Stomach (tissue), 8 donors: ENCODE measurements at regions not wholly inside any gene's neighbourhood (a gene's known extent, or its start where the extent isn't known, plus 50 kb on each side); places are given as distances from the start of the nearest gene placed in this dataset.

Experiments
- DNase-seq, 2 donors: peaks; one replicate each; pipeline versions ENCODE4 v3.0.0 to v3.0.0-alpha.2; 2013 to 2019
- H3K27ac ChIP-seq, 5 donors: fragments of 200-600 bp in 4 of 5; sonication (generic) in 4 of 5; one replicate each; pipeline ENCODE4 v1.5.1; 2013 to 2019; ENCODE audit warnings: mild to moderate bottlenecking in 1 of 5, moderate library complexity in 1 of 5
- H3K27me3 ChIP-seq, 3 donors: fragments of 200-600 bp; sonication (generic); one replicate each; pipeline ENCODE4 v1.5.1; 2017 to 2019; ENCODE audit warnings: mixed run types in 1 of 3
- H3K36me3 ChIP-seq, 4 donors: fragments of 200-600 bp; sonication (generic); 1 replicate in 3 of 4; 2 replicates in 1 of 4; pipeline ENCODE4 v1.5.1; 2016 to 2019
- H3K4me1 ChIP-seq, 4 donors: fragments of 200-600 bp; sonication (generic); one replicate each; pipeline ENCODE4 v1.5.1; 2016 to 2019
- H3K4me3 ChIP-seq, 4 donors: fragments of 200-600 bp; sonication (generic) in 3 of 4; one replicate each; pipeline ENCODE4 v1.5.1; 2016 to 2019; ENCODE audit warnings: mild to moderate bottlenecking in 1 of 4
- H3K9me3 ChIP-seq, 4 donors: fragments of 200-600 bp; sonication (generic); one replicate each; pipeline ENCODE4 v1.5.1; 2016 to 2019
- EP300 ChIP-seq: sonication (generic); formaldehyde crosslinking; IDR thresholded peaks from one replicate; pipeline ENCODE4 v1.6.1; 2017; ENCODE audit warnings: antibody characterized with exemption
- POLR2A ChIP-seq, 4 donors: fragments of 450-650 bp; IDR thresholded peaks; one replicate each; pipeline ENCODE4 v1.6.1; 2016; ENCODE audit warnings: antibody characterized with exemption in 4 of 4, control low read depth in 2 of 4, mild to moderate bottlenecking in 1 of 4, moderate library complexity in 1 of 4
- POLR2AphosphoS5 ChIP-seq, 3 donors: sonication (generic); formaldehyde crosslinking; IDR thresholded peaks; one replicate each; pipeline ENCODE4 v1.6.1; 2016; ENCODE audit warnings: antibody characterized with exemption in 3 of 3
- WGBS, 5 donors: extraction: QIAGEN DNeasy Blood & Tissue Kit in 3 of 5; methylation state at CpG; one replicate each; pipeline versions ENCODE4 v1.1.5 to v1.1.7; 2013 to 2018; 5-methylcytosine and 5-hydroxymethylcytosine counted together
- intact Hi-C: fragments of 100-400 bp; cut with DNase I; formaldehyde crosslinking; loops from one replicate; pipeline ENCODE4 v1.15.1; 2023; ENCODE audit warnings: low total_unique reads
- TF ChIP-seq, protein P1 (sequence below), 7 experiments: fragments of 450-650 bp in 4 of 7; fragments of 200-600 bp in 3 of 7; sonication (generic) in 3 of 7; IDR thresholded peaks; one replicate each; pipeline ENCODE4 v1.5.1; 2016 to 2019; ENCODE audit warnings: antibody characterized with exemption in 7 of 7, control low read depth in 2 of 7, mild to moderate bottlenecking in 1 of 7
- donor health status: healthy with polysubstance abuse.
- donor health status: Bipolar disorder and iron deficiency.
- donor health status: healthy.

- H3K36me3 ChIP-seq, result no peaks in the 10 kb centered on the region
- intact Hi-C loops, result no loop called here
- TF ChIP-seq POLR2A (IDR thresholded peaks at IDR 0.05), result no peak
- TF ChIP-seq EP300, result no peak
- no peak for TF ChIP-seq POLR2AphosphoS5 (IDR thresholded peaks at IDR 0.05)
- TF ChIP-seq, protein P1, sequence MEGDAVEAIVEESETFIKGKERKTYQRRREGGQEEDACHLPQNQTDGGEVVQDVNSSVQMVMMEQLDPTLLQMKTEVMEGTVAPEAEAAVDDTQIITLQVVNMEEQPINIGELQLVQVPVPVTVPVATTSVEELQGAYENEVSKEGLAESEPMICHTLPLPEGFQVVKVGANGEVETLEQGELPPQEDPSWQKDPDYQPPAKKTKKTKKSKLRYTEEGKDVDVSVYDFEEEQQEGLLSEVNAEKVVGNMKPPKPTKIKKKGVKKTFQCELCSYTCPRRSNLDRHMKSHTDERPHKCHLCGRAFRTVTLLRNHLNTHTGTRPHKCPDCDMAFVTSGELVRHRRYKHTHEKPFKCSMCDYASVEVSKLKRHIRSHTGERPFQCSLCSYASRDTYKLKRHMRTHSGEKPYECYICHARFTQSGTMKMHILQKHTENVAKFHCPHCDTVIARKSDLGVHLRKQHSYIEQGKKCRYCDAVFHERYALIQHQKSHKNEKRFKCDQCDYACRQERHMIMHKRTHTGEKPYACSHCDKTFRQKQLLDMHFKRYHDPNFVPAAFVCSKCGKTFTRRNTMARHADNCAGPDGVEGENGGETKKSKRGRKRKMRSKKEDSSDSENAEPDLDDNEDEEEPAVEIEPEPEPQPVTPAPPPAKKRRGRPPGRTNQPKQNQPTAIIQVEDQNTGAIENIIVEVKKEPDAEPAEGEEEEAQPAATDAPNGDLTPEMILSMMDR (IDR thresholded peaks at IDR 0.05), result no peak
- no peak overlapping the region for H3K27ac ChIP-seq
- 87 to 94% (median 89%) methylated on average over 3 of the region's 3 CpGs for whole genome bisulfite sequencing, 5 donors
- H3K4me3 ChIP-seq, result no peak overlapping the region
- H3K27me3 ChIP-seq, result no peaks in the 10 kb centered on the region
- DNase-seq, result no peak
- H3K4me1 ChIP-seq, result peaks cover 0 to 19% (median 6%) of the 10 kb centered on the region in 4 donors
- no peaks in the 10 kb centered on the region for H3K9me3 ChIP-seq
These were observed 457.2 kb upstream of the TRIB2 start for GRCh38 chr2:12259493-12259892.

GRCh38 chr2:12261986-12262680 lies 454.6 kb upstream of the TRIB2 start:
- Histone ChIP-seq H3K9me3 (no peaks in the 10 kb centered on the region), H3K4me1 (peaks cover 0 to 17% (median 4%) of the 10 kb centered on the region in 4 donors), H3K27me3 (no peaks in the 10 kb centered on the region), H3K36me3 (no peaks in the 10 kb centered on the region), H3K27ac (no peak overlapping the region), H3K4me3 (no peak overlapping the region)
- no peak for TF ChIP-seq EP300
- no peak for TF ChIP-seq POLR2AphosphoS5 (IDR thresholded peaks at IDR 0.05)
- TF ChIP-seq POLR2A (IDR thresholded peaks at IDR 0.05), result no peak
- TF ChIP-seq, protein P1 (IDR thresholded peaks at IDR 0.05), result no peak
- WGBS, 5 donors, result 79 to 92% (median 88%) methylated on average over 3 of the region's 3 CpGs
- intact Hi-C loops, result no loop called here
- no peak for DNase-seq

GRCh38 chr2:12262681-12263436 lies 453.9 kb upstream of the TRIB2 start:
- Histone ChIP-seq H3K36me3 (no peaks in the 10 kb centered on the region), H3K4me3 (no peak overlapping the region), H3K9me3 (no peaks in the 10 kb centered on the region), H3K27me3 (no peaks in the 10 kb centered on the region), H3K27ac (no peak overlapping the region), H3K4me1 (peaks cover 0 to 12% (median 4%) of the 10 kb centered on the region in 4 donors)
- DNase-seq, result peak in 1 of 2 donors; percentile 75
- TF ChIP-seq, protein P1 (IDR thresholded peaks at IDR 0.05), result no peak
- no peak for TF ChIP-seq POLR2AphosphoS5 (IDR thresholded peaks at IDR 0.05)
- TF ChIP-seq POLR2A (IDR thresholded peaks at IDR 0.05), result no peak
- TF ChIP-seq EP300, result no peak
- intact Hi-C loops, result no loop called here
- WGBS, 5 donors, result 42 to 73% (median 55%) methylated on average over 2 of the region's 2 CpGs

- DNase-seq, result no peak
- TF ChIP-seq, protein P1 (IDR thresholded peaks at IDR 0.05), result no peak
- TF ChIP-seq EP300 (no peak), POLR2AphosphoS5 (IDR thresholded peaks at IDR 0.05) (no peak), POLR2A (IDR thresholded peaks at IDR 0.05) (no peak)
- Histone ChIP-seq H3K4me3 (no peak overlapping the region), H3K36me3 (no peaks in the 10 kb centered on the region), H3K4me1 (peaks cover 0 to 12% (median 4%) of the 10 kb centered on the region in 4 donors), H3K9me3 (no peaks in the 10 kb centered on the region), H3K27me3 (no peaks in the 10 kb centered on the region), H3K27ac (no peak overlapping the region)
- intact Hi-C loops, result no loop called here
These were observed 453.0 kb upstream of the TRIB2 start for GRCh38 chr2:12263730-12264129.
